HG03354 (cell line): ENCODE measurements at regions not wholly inside any gene's neighbourhood (a gene's known extent, or its start where the extent isn't known, plus 50 kb on each side); places are given as distances from the start of the nearest gene placed in this dataset.

Experiments used
- ATAC-seq: cut with Tn5 transposase; IDR thresholded peaks from one replicate; pipeline ENCODE4 v1.9.1; 2021; ENCODE audit warnings: mild to moderate bottlenecking; ENCODE audit not compliant: unreplicated experiment, poor library complexity, severe bottlenecking

DNA sequence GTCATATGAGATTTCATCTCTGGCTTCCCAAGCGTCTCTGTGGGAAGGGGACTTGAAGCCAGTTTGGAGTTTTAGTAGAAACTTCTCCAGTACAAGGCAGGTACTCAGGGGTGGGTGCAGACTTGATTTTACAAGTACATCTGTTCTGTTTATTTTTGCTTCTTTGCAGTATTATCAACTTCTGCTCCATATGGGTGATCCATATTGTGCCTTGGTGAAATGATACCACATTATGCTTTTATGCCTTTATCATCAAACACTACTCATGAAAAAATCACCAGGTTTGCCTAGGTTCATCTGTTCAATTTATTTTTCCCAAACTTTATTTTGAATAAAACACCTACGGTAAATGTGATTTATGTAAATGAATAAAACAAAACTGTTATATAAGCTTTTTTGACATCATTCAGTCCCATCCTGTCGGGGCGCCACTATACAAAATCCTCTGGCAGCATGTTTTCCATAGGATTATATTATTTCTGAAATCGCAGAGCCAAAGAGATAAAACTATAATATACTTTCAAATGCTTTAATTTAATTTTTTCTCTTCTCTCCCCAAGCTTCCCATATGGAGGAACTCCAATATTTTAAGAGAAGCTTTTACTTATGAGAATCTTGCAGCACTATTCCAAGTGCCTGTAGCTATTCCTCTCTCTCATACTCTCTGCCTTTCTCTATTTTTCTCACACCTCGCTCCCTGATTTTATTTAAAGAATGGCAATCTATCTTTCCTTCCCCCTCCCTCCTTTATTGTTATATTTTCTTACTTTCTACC, 490.9 kb downstream of the RNF144A start:
- no peak for ATAC-seq

DNA sequence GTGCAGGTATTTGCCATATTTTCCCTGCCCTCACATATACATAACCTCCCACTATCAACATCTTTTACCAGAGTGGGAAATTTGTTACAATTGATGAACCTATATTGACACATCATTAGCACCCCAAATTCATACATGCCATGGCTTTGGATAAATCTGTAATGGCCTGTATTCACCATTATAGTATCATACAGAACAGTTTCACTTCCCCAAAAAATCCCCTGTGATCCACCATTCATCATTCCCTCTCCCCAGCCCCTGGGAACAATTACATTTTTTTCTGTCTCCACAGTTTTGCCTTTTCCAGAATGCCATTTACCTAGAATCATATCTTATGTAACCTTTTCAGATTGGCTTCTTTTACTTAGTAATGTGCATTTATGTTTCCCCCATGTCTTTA, 494.5 kb downstream of the RNF144A start:
- no peak for ATAC-seq

DNA sequence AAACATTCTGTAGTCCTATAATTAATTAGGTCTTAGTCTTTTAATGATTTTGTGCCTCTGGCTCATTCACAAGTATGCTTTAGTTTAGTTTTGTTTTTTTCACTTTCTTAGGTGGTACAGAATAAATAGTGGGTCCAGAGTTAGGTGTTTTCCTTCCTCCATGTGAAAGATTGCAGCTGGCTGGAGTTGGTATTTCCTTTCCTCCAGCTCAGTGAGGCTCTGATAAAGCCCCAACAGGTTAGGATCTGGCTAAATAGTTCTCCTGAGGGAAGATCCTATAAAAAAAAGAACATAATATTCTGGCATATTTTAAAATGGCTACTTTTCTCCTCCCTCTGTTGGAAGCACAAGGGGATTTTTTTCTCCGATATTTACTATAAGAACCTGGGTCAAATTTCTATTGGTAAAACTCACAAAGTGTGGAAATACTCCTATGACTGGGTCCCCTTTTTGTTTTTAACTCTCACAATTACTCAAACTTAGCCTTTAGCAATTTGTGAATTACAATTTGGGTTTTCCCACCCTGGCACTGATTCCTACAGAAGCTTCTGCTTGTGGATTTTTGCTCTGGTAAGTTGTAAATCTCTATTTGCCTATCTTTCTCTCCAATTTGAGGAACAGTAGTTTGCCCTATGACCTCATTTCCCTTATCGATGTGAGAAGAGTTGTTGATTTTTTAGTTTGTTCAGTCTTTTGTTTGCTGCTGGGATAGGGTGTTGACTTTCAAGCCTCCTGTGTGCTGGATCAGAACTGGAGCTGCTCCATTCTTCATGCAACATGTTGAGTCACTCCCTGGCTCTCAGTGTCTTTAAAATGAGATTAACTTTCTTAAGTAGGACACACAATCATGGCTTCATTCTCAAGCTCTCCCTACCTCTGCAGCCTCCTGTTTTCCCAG, 500.9 kb downstream of the RNF144A start:
- no peak for ATAC-seq

DNA sequence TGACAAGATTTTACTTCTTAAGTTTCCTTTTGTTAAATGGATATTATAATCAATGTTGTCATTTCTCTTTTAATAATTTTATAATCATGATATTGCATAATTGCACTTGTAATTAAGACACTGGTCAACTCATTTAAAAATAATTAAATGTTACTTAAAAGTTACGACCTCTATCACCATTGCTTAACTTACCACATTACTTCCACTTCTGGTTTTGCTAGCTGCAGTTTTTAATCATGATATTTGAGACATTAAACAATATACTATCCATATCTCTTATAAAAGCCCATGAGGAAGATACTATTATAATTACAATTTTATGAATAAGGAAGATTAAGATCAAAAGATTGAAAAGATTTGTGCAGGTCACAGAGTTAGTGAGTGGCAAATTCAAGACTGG, 502.0 kb downstream of the RNF144A start:
- no peak for ATAC-seq

DNA sequence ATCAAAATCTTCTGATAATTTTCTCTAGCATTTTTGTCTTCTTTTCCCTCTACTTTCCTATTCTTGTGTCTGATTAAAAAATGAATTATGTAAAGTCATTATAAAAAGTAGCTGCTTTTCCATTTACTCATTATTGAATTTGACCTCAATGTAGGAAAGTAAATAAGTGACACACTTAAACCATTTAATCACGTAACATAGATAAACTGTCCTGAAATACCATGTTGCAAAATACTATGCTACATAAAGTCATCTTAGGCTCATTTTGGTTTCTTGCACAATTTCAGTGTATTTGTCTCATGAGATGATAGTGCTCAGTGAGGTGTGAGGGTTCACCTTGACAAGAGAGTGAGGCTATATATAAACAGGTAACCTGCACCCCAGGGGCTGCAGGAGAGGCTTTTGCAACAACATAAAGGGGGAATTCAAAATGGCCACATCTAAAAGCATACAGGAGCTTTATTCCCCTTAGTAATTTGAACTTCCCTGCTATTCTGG, 502.7 kb downstream of the RNF144A start:
- no peak for ATAC-seq

DNA sequence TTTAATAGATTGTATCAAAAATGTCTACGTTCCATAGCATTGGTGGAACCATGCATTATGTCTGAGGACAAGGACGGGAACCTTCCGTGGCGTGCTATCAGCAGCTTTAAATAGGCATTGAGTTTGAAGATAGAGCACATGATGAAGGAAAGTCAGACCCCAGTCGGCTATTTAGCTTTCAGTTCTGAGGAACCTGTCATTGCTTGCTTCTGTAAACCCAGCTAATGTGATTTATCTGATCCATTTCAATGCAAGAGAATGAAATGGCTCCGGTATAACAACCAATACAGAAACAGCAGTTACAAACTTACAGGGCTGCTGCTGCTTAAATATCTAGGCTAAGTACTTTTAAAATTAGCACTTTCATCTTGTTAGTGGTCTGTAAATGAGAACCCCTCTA, 503.3 kb downstream of the RNF144A start:
- ATAC-seq: no peak

DNA sequence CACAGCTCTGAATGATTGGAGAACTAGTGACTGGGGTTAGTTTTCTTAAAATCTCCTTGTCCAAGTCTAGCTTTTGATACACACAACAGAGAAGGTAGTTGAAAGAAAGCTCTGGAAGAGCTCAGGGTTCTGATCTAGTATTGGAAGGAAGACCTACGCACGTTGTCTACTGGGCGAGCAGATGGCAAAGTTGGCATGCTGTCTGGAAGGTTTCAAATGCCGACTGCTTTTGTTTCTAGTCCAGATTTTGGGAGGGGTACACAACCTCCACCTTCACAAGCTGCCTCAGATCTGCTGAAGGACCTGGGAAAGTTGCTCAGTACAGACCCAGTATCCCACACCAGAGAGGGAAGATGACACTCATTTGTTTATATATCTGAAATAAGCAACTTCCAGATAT, 507.3 kb downstream of the RNF144A start:
- no peak for ATAC-seq

DNA sequence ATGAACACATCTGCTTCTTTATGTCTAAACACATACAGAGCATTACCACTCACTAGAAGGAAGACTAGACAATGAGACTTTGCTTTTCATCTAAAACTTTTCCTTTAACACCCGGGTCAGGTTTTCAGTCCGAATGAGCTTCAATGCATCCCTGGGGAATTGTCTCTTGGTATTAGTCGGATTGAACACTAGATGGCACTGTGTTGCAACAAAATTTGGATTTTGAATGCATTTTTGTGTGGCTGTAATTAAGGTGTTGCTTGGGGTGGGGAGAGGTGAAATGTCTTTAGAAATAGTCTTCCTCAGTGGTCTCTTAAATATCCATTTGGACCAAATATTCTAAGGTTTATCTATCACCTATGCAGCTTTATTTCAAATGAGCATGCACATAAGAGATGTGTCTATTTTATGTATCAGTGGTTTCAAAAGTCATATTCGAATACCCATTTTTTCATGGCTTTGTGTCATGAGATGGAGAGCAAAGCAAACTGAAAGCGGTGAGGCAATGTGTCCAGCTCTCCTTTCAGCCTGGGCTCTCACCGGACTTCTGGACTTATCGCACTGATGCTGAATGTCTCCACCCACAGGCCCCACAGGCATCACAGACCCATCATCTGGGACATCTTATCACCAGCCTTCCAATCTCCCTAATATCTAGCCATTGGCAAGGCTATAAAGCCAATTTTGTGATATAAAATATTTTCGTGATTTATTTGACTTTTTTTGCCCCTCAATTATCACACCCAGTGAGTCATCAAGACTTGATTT, 510.3 kb downstream of the RNF144A start:
- ATAC-seq: peak; percentile 56

DNA sequence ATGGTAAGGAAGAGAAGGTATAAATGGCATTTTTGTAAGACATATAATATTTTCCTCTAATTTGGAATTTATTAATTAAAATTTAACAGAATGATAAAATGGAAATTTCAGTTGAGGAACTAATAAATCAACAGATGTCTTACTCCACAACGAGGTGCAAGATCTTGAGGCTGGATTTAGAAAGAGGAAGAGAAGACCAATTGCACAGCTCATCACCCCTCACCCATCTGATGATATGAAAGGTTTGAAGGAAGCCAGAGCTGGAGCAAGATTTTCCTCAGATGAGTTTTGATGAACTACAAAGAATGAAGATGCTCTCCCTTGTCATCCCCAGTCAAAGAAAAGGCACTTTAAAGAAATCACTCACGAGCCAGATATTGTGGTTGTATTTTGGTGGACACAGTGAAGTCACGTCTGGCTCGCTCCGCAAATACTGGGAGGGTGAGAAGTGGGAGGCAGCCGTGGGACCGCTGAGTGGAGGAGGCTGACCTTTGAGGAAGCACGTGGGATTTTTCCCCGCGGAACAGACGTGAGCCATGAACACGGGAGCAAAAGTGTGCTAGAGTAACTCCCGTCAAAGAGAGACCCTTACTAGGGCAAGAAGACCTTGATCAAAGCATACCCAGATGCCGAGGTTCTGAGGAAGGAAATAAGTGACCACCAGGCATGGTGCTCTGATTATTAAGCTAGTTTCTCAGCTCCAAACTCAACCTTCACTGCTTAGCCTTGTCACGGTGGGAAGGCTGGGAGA, 511.4 kb downstream of the RNF144A start:
- no peak for ATAC-seq

DNA sequence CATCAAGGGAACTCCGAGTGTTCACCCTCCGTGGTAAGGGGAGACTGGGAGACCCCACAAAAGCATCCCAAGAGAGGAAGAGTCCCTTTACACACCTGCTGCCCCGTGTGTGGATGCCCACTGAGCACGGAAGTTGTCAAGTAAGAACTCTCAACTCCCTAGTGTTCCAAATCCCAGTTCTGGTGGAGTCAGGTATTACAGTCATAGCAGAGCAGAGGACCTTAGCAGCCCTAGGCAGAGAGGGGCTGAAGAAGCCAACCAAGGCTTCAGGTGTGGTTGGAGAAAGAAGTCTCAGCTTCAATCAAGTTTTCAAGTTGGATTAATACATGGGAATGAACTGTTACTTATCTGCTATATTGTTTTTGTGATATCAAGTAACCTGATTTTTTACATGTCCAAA, 512.5 kb downstream of the RNF144A start:
- ATAC-seq: no peak

DNA sequence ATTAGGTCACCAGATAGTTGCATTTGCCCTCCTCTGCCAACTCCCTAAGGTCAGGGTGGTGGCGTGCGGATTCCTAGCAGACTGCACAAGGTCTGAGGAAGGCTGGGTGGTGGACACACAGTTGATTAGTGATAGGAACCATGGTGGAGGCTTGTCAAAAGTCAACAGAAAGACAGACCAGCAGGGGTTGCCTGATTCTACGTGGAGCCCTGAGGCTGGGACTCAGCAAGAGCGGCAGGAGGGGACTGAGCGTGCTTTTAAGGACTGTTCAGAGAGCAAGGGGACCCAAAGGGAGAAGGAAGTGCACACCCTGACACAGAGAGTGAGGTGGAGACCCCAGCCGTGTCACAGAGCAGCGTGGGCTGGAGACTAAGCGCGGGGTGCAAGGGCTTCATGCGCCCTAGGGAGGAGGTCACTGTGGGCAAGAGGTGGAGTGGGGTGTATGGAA, 513.2 kb downstream of the RNF144A start:
- peak; percentile 7 for ATAC-seq

DNA sequence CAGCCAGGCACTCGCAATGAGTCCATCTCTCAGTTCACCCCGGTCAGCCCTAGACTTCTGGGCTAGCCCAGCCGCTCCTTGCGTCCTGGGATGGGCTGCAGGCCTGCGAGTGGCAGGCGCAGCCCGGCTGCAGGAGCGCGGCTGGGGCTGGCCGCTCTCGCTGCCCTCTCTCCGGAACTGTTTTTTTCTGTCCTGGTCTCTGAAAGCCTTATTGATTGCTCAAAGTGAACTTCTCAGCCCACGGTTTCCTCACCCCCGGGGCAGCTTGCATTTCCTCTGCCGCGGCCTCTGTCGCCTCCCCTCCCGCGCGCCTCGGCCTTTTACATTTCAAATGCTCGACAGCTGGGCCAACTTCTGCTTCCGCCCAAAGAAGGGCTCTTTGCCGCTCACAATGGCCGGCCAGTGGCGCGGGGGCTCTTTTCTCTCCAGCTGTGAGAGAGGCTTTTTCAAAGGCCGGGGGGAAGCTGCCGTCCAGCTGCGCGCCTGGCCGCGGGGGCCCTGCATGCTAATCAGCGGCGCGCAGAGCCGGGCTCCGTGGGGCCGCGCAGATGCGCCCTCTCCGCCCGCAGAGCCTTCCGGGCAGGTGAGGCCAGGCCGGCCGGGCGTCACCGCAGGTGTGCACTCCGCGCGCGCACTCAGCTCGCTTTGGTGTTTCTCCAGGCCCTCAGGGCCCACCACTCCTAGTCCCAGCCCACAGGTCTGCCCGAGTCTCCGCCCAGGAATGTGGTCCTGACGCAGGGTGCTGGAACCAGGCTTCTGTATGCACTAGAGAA, 513.8 kb downstream of the RNF144A start:
- ATAC-seq: peak; percentile 68

DNA sequence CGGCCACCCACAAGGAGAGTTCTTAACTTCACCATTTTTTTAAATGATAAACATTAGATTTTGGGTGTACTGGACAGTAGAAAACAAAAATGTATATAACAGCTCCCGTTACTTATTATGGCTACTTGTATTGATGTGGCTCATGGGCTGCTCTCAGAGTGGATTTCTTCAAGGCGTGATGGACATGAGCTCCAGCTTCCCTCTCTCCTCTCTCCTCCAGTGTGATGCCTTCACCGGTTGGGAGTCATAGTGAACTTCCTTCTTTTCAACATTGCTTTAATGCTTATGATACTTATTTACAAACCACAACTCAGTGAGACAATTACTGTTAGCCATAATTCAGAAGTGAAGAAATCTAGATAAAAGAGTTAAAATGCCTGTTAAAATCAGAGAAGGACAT, 515.2 kb downstream of the RNF144A start:
- ATAC-seq: no peak

DNA sequence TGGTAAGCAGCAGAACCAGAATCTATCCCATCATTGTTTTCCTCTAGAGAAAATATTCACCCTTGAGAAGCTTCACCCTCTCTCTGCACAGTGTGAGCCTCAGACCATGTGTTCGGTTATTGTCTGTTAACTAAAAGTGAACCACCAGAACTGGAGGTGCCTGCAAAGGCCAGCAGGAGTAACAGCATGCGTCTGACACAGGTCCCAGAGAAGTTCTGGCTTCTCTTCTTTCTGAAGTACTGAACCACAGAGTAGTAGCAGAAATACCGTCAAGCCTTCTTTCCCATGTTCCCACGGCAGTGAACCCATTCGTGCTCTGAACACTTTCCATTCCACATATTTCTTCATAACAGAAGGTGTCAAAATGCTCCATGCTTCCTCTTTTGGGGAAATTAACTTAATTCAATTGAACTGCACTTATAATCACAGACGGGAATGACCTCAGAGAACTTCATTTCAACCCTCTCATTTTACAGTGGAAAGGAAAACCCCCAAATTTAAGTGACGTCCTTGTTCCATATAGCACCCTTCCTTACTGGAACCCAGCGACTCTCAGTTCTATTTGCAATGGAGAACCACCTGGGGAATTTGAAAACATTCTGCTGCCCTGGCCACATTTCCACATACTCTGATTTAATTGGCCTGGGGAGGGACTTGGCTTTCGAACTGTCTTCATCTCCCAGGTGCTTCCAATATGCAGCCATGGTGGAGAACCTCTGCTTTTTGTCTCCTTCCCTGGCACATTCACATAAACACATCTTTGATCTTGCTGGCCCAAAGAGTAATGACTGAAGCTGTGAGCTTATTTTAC, 519.1 kb downstream of the RNF144A start:
- no peak for ATAC-seq

DNA sequence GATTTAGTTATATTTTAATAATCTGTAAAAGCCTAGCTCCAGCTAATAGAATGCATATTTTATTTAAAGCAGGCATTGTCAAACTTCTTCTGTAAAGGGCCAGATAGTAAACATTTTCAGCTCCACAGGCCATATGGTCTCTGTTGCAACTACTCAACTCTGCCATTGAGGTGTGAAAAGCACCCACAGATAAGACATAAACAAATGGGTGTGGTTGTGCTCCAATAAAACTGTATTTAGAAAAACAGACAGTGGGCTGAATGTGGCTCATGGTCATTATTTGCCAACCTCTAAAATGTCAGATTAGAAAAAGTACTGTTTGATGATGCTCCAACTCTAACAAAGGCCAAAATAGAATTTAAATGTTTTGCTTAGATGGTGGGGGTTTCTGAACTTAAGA, 519.9 kb downstream of the RNF144A start:
- no peak for ATAC-seq

DNA sequence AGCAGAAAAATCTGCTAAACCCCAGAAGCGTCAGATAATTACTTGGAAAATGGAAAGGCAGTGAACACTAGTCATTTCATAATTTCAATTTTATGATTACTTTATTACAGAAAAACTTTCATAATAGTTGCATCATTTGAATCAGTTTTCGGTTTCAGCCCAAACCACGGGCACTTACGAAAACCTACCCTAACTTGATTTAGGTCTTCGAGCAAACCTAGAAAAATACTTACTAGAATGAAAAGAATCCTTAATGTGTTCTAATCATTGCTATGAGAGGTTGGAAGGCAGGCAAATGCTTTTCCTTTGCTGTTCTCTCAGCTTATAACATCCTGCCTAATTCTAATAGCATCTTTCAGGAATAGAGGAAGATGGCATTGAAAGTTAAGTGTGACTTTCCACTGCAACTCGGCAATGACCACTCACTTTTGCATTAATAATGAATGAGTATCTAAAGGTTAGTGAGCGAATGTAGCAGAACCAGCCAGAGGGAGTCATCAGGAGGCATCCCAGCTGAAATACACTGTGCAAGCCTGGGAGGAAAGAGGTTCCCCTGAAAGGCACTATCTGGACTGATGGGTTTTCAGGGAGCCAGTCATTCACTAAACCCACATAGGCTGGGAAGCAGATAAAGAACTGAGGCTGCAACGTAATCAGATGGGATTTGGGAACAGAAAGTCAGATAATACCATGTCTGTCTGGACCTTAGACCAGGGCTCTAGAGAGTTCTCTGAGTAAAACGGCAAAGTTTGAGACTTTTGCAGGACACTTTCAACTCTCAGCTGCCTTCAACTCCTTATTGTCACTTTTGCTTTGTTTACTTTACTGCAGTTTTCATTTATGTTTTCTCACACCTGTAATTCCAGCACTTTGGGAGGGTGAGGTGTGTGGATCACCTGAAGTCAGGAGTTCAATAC, 520.8 kb downstream of the RNF144A start:
- no peak for ATAC-seq

DNA sequence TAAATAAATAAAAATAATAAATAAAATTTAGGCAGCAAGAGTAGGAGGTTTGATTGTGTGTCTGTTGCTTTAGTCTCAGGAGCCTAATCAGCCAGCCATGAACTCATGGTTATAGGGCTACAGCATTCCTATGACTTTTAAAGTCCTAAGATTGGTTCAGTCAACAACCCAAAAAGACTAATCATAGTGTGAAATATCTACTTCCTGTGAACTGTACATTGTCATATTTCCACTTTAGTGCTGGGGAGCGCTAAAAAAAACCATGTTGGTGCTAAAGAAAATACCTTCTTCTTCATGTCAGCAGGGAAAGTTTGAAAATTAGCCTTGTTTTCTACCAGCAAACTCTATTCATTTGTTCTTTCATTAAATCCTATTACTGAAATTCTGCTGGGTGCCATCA, 521.6 kb downstream of the RNF144A start:
- ATAC-seq: no peak
